ENCODE measurements at regions not wholly inside any gene's neighbourhood (a gene's known extent, or its start where the extent isn't known, plus 50 kb on each side); places are given as distances from the start of the nearest gene placed in this dataset.

GRCh38 chr13:63042686-63043085, 1627.0 kb upstream of the PCDH20 start:
- ChIA-PET CTCF (no interaction called here), SMC1A (ENCODE audit: uncharacterized antibody, unreplicated experiment) (interaction anchor here (1.2 kb wide), 1 partner anchor 119 kb away, joined by 3 read pairs; no protein-coding TSS in a partner anchor), RAD21 (ENCODE audit: unreplicated experiment) (no interaction called here), POLR2A (no interaction called here)
- intact Hi-C loops (cut with micrococcal nuclease; ENCODE audit: unreplicated experiment) = no loop called here
- no TSS peak for BruUV-seq (replicated peaks)
- FAIRE-seq (no peak), ATAC-seq (no peak), DNase-seq (ENCODE audit: low read depth, low spot score) (no peak)
- Histone ChIP-seq H3K27me3 (replicated peaks in 1 of 2; ENCODE audit: control insufficient read depth in 2 of 2, insufficient read depth in 2 of 2, low read length in 1 of 2) (no peaks in the 10 kb centered on the region), H3K79me2 (ENCODE audit: control insufficient read depth, insufficient read depth, low read length) (no peaks in the 10 kb centered on the region), H3K9me3 (replicated peaks; ENCODE audit: control insufficient read depth, insufficient read depth, low read length) (no peaks in the 10 kb centered on the region), H4K20me1 (ENCODE audit: control insufficient read depth, insufficient read depth) (no peaks in the 10 kb centered on the region), H2AFZ (ENCODE audit: control insufficient read depth, low read depth, low read length) (no peak overlapping the region), H3K27ac (ENCODE audit: control insufficient read depth, insufficient read depth) (no peak overlapping the region), H3K4me1 (ENCODE audit: control insufficient read depth, insufficient read depth, low read length) (no peaks in the 10 kb centered on the region), H3K4me3 (no peak overlapping the region), H3K9ac (ENCODE audit: control insufficient read depth, insufficient read depth, low read length) (no peak overlapping the region), H3K4me2 (ENCODE audit: control insufficient read depth, insufficient read depth) (no peak overlapping the region), H3K36me3 (ENCODE audit: control insufficient read depth in 2 of 2, insufficient read depth in 2 of 2, low read length in 1 of 2) (no peaks in the 10 kb centered on the region)
- no peak for TF ChIP-seq MYB (IDR thresholded peaks at IDR 0.05; ENCODE audit: borderline replicate concordance, low read depth, low read length)
- in situ Hi-C loops (cut with MboI) = no loop called here
- 0% methylated on average over 2 of the region's 2 CpGs for WGBS (ENCODE audit: insufficient coverage, insufficient replicate concordance, low lambda C conversion rate, missing lambda C conversion rate)

- SMC1A ChIA-PET (ENCODE audit: uncharacterized antibody, unreplicated experiment) = interaction anchor here (1.2 kb wide), 1 partner anchor 119 kb away, joined by 3 read pairs; no protein-coding TSS in a partner anchor
- no peak overlapping the region for H3K4me3 ChIP-seq
- no peaks in the 10 kb centered on the region for H4K20me1 ChIP-seq (ENCODE audit: control insufficient read depth, insufficient read depth)
- H2AFZ ChIP-seq (ENCODE audit: control insufficient read depth, low read depth, low read length) = no peak overlapping the region
- no peak for TF ChIP-seq GATAD2B (conservative IDR thresholded peaks at IDR 0.05; ENCODE audit: low read depth)
- TF ChIP-seq JUNB (IDR thresholded peaks at IDR 0.05) = peak; percentile 33; the same call in 1 of the 2 replicates
- H3K4me2 ChIP-seq (ENCODE audit: control insufficient read depth, insufficient read depth) = no peak overlapping the region
- RAD21 ChIA-PET (ENCODE audit: unreplicated experiment) = no interaction called here
- 3% methylated on average over 4 of the region's 4 CpGs for WGBS (ENCODE audit: insufficient coverage, insufficient replicate concordance, low lambda C conversion rate, missing lambda C conversion rate)
- FAIRE-seq (no peak), DNase-seq (ENCODE audit: low read depth, low spot score) (no peak), ATAC-seq (peak; percentile 84)
- POLR2A ChIA-PET = no interaction called here
- H3K79me2 ChIP-seq (ENCODE audit: control insufficient read depth, insufficient read depth, low read length) = no peaks in the 10 kb centered on the region
- no peak overlapping the region for H3K9ac ChIP-seq (ENCODE audit: control insufficient read depth, insufficient read depth, low read length)
- H3K27ac ChIP-seq (ENCODE audit: control insufficient read depth, insufficient read depth) = no peak overlapping the region
- CTCF ChIA-PET = no interaction called here
- H3K27me3 ChIP-seq (replicated peaks in 1 of 2; ENCODE audit: control insufficient read depth in 2 of 2, insufficient read depth in 2 of 2, low read length in 1 of 2) = no peaks in the 10 kb centered on the region
- H3K36me3 ChIP-seq (ENCODE audit: control insufficient read depth in 2 of 2, insufficient read depth in 2 of 2, low read length in 1 of 2) = no peaks in the 10 kb centered on the region
- no peaks in the 10 kb centered on the region for H3K4me1 ChIP-seq (ENCODE audit: control insufficient read depth, insufficient read depth, low read length)
- intact Hi-C loops (cut with micrococcal nuclease; ENCODE audit: unreplicated experiment) = no loop called here
- no TSS peak for BruUV-seq (replicated peaks)
- in situ Hi-C loops (cut with MboI) = no loop called here
- no peaks in the 10 kb centered on the region for H3K9me3 ChIP-seq (replicated peaks; ENCODE audit: control insufficient read depth, insufficient read depth, low read length)
Measured at GRCh38 chr13:63041640-63042414, 1626.2 kb upstream of the PCDH20 start.
